ENCODE measurements at regions not wholly inside any gene's neighbourhood (a gene's known extent, or its start where the extent isn't known, plus 50 kb on each side); places are given as distances from the start of the nearest gene placed in this dataset.

DNA sequence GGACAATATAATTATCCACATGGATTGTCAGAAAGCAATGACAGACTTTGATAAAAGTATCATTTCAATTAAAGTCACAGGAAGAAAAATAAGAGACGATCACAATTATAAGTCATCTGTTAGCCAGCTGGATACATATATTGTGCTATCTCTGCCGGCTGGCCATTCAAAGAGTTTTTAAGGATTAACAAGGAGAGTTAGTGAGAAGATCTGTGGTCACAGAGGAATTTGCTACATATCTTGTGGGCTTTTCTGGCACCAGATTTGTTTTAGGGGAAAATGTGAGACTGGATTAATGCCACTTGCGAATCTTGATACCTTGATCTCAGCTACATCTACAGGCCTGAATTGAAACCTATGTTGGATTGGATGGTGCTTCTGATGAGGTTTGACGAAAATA lies 90.9 kb upstream of the MANSC4 start:
- no peaks in the 10 kb centered on the region for H3K27me3 Mint-ChIP-seq (ENCODE audit: unreplicated experiment)
- H3K4me1 Mint-ChIP-seq (ENCODE audit: unreplicated experiment), result no peaks in the 10 kb centered on the region

DNA sequence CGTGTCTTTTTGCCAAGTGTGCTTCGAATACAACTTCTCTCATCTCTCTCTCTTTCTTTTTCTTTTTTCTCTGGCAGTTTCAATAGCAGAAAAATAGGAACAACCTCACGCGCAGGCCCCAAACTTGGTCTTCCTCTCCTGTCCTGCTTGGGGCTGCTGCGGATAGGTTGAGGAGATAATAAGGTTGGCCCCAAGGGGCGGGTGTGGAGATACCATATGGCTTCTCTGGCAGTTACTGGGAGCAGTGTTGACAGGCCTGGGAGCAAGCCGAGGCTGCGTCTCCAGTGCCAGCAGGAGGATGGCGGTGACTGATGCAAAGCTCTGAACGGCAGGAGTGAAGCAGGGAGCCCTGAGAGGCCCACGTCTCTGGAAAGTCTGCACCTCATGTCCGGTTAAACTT lies 89.5 kb upstream of the MANSC4 start:
- Mint-ChIP-seq H3K27me3 (ENCODE audit: unreplicated experiment) (no peaks in the 10 kb centered on the region), H3K36me3 (ENCODE audit: low read depth, unreplicated experiment) (no peaks in the 10 kb centered on the region), H3K27ac (ENCODE audit: unreplicated experiment) (no peak overlapping the region), H3K9me3 (ENCODE audit: unreplicated experiment) (no peaks in the 10 kb centered on the region), H3K4me3 (ENCODE audit: unreplicated experiment) (no peak overlapping the region), H3K4me1 (ENCODE audit: unreplicated experiment) (no peaks in the 10 kb centered on the region)
- no peak for DNase-seq (ENCODE audit: low spot score)
- no peak for TF ChIP-seq CTCF (IDR thresholded peaks at IDR 0.05; ENCODE audit: unreplicated experiment)

More for the DNA sequence above, 90.9 kb upstream of the MANSC4 start:
- H3K27ac Mint-ChIP-seq (ENCODE audit: unreplicated experiment), result no peak overlapping the region
- no peaks in the 10 kb centered on the region for H3K9me3 Mint-ChIP-seq (ENCODE audit: unreplicated experiment)
- H3K36me3 Mint-ChIP-seq (ENCODE audit: low read depth, unreplicated experiment), result no peaks in the 10 kb centered on the region
- no peak for DNase-seq (ENCODE audit: low spot score)
- TF ChIP-seq CTCF (IDR thresholded peaks at IDR 0.05; ENCODE audit: unreplicated experiment), result no peak
- H3K4me3 Mint-ChIP-seq (ENCODE audit: unreplicated experiment), result no peak overlapping the region

DNA sequence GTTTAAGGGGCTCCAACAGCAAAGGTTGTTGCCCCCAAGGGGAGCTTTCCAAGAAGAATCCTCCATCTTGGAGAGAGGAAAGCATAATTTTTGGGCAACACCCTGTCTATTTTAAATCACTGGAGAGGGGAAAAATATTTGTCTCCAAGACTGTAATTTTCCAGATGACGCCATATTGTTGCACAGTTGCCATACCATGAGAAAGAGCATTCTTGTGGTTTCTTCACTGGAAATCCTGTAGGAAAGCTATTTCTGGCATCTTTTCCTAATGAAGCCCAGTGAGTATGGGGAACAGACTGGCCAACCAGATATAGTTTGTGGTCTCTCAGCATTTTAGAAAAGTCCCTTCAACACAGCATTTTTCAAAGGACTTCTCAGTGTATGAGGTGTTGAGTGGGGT lies 88.1 kb upstream of the MANSC4 start:
- no peak overlapping the region for H3K4me3 Mint-ChIP-seq (ENCODE audit: unreplicated experiment)
- no peak for DNase-seq (ENCODE audit: low spot score)
- TF ChIP-seq CTCF (IDR thresholded peaks at IDR 0.05; ENCODE audit: unreplicated experiment), result no peak
- H3K36me3 Mint-ChIP-seq (ENCODE audit: low read depth, unreplicated experiment), result no peaks in the 10 kb centered on the region
- no peaks in the 10 kb centered on the region for H3K4me1 Mint-ChIP-seq (ENCODE audit: unreplicated experiment)
- no peak overlapping the region for H3K27ac Mint-ChIP-seq (ENCODE audit: unreplicated experiment)
- no peaks in the 10 kb centered on the region for H3K27me3 Mint-ChIP-seq (ENCODE audit: unreplicated experiment)
- H3K9me3 Mint-ChIP-seq (ENCODE audit: unreplicated experiment), result no peaks in the 10 kb centered on the region

GRCh38 chr12:27866373-27867101 lies 86.5 kb upstream of the MANSC4 start:
- H3K4me1 Mint-ChIP-seq (ENCODE audit: unreplicated experiment), result no peaks in the 10 kb centered on the region
- no peak for TF ChIP-seq CTCF (IDR thresholded peaks at IDR 0.05; ENCODE audit: unreplicated experiment)
- H3K9me3 Mint-ChIP-seq (ENCODE audit: unreplicated experiment), result no peaks in the 10 kb centered on the region
- H3K4me3 Mint-ChIP-seq (ENCODE audit: unreplicated experiment), result no peak overlapping the region
- no peak overlapping the region for H3K27ac Mint-ChIP-seq (ENCODE audit: unreplicated experiment)
- no peaks in the 10 kb centered on the region for H3K27me3 Mint-ChIP-seq (ENCODE audit: unreplicated experiment)
- DNase-seq (ENCODE audit: low spot score), result no peak
- H3K36me3 Mint-ChIP-seq (ENCODE audit: low read depth, unreplicated experiment), result no peaks in the 10 kb centered on the region

DNA sequence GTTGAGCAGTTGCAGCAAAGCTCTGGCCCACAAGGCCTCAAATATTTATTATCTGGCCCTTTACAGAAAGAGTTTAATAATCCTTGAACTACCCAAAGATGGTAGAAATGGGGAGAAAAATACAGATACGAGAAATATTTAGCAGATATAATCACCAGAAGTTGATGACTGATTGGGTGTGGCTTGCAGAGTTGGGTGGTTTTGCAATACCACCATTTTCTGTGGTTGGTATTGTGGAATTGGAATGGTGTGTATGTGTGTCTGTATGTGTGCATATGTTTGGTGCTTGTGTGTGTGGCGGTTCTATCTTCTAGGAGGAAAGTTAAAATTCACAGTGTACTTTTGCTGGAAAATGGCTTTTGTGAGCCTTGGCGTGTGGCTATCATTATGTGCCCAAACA lies 85.4 kb upstream of the MANSC4 start:
- no peak overlapping the region for H3K4me3 Mint-ChIP-seq (ENCODE audit: unreplicated experiment)
- peaks cover 5% of the 10 kb centered on the region for H3K4me1 Mint-ChIP-seq (ENCODE audit: unreplicated experiment)
- no peaks in the 10 kb centered on the region for H3K36me3 Mint-ChIP-seq (ENCODE audit: low read depth, unreplicated experiment)
- TF ChIP-seq CTCF (IDR thresholded peaks at IDR 0.05; ENCODE audit: unreplicated experiment), result no peak
- no peak overlapping the region for H3K27ac Mint-ChIP-seq (ENCODE audit: unreplicated experiment)
- DNase-seq (ENCODE audit: low spot score), result no peak
- H3K9me3 Mint-ChIP-seq (ENCODE audit: unreplicated experiment), result no peaks in the 10 kb centered on the region
- no peaks in the 10 kb centered on the region for H3K27me3 Mint-ChIP-seq (ENCODE audit: unreplicated experiment)

All from endothelial cell (in vitro differentiated cells).